Esophagus muscularis mucosa (tissue), 4 donors: ENCODE measurements at regions not wholly inside any gene's neighbourhood (a gene's known extent, or its start where the extent isn't known, plus 50 kb on each side); places are given as distances from the start of the nearest gene placed in this dataset.
A peak's percentile ranks its signal among the peaks of the same experiment; 100 is the strongest.

ENCODE experiments used
- DNase-seq: peaks from one replicate; pipeline ENCODE4 v3.0.0-alpha.2; 2017; ENCODE audit errors: extremely low spot score
- H3K27ac ChIP-seq, 4 donors: fragments of 200-600 bp; sonication (generic); replicated peaks in 1 of 4; 1 replicate in 3 of 4; 2 replicates in 1 of 4; pipeline ENCODE4 v1.5.1; 2016 to 2019; ENCODE audit warnings: mild to moderate bottlenecking in 1 of 4
- H3K27me3 ChIP-seq, 4 donors: fragments of 200-600 bp; sonication (generic); one replicate each; pipeline versions ENCODE4 v1.5.1 to v1.6.0; 2016 to 2019
- H3K36me3 ChIP-seq, 4 donors: fragments of 200-600 bp; sonication (generic); one replicate each; pipeline ENCODE4 v1.5.1; 2016 to 2019
- H3K4me1 ChIP-seq, 4 donors: fragments of 200-600 bp; sonication (generic); one replicate each; pipeline ENCODE4 v1.5.1; 2016 to 2019
- H3K4me3 ChIP-seq, 4 donors: fragments of 200-600 bp; sonication (generic); 1 replicate in 2 of 4; 2 replicates in 2 of 4; pipeline ENCODE4 v1.5.1; 2016 to 2019; ENCODE audit warnings: mild to moderate bottlenecking in 4 of 4, moderate library complexity in 1 of 4
- H3K9me3 ChIP-seq, 4 donors: fragments of 200-600 bp; sonication (generic); 1 replicate in 3 of 4; 2 replicates in 1 of 4; pipeline ENCODE4 v1.5.1; 2016 to 2019
- EP300 ChIP-seq: sonication (generic); formaldehyde crosslinking; IDR thresholded peaks from one replicate; pipeline ENCODE4 v1.6.1; 2017; ENCODE audit warnings: antibody characterized with exemption
- POLR2A ChIP-seq: fragments of 450-650 bp; IDR thresholded peaks from one replicate; pipeline ENCODE4 v1.6.1; 2017; ENCODE audit warnings: antibody characterized with exemption, moderate library complexity, mild to moderate bottlenecking, low read depth
- POLR2AphosphoS5 ChIP-seq, 2 donors: sonication (generic); formaldehyde crosslinking; IDR thresholded peaks; one replicate each; pipeline ENCODE4 v1.6.1; 2017; ENCODE audit warnings: antibody characterized with exemption in 2 of 2
- WGBS: methylation state at CpG from one replicate; pipeline ENCODE4 v1.1.5; 2018; 5-methylcytosine and 5-hydroxymethylcytosine counted together
- intact Hi-C: fragments of 100-400 bp; cut with DNase I; formaldehyde crosslinking; loops from one replicate; pipeline ENCODE4 v1.15.1; 2023
- TF ChIP-seq, protein P1 (sequence below), 3 experiments: fragments of 200-600 bp in 2 of 3; fragments of 450-650 bp in 1 of 3; sonication (generic) in 2 of 3; IDR thresholded peaks; one replicate each; pipeline ENCODE4 v1.5.1; 2017 to 2019; ENCODE audit warnings: antibody characterized with exemption in 3 of 3, mild to moderate bottlenecking in 2 of 3, moderate library complexity in 1 of 3

DNA sequence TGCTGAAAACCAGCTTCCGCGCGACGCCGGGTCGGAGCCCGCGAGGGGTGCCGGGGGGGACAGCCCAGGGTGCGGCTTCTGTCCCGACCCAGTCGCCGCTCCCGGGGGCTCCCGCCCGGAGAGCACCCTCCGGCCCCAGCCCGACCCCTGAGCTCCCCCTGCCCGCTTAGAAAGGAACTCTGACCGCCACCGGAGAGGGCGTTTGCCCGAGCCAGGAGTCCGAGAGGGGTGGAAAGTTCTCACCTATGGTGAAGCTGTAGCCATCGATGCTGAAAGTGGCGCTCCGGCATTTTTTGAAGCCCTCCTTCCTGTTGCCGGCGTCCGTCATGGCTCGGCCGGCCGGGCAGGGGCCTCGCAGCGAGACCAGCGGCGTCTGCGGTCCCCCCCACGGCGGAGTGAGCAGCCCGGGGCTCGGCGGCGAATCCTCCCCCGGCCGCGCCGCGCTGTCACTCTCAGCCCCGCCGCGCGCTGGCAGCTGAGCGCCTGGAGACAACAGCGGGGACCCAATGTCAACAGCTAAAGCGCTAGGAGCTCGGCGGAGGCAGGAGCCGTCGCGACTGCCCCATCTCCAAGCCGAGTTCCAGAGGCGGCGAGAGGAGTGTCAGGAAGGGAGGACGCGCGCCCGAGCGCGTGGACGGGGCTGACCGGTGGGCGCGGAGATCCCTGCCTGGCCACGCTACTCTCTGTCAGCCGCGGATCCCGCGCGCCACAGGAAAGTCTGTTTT is 191.6 kb downstream of the LSM5 start:
- Histone ChIP-seq H3K4me1 (peaks cover 0 to 16% (median 13%) of the 10 kb centered on the region in 4 donors), H3K9me3 (no peaks in the 10 kb centered on the region), H3K4me3 (peak overlapping the region; percentile 48 to 58 (median 50)), H3K27ac (peak overlapping the region; percentile 20 to 62 (median 49)), H3K27me3 (peaks cover 0 to 51% (median 11%) of the 10 kb centered on the region in 4 donors), H3K36me3 (no peaks in the 10 kb centered on the region)
- DNase-seq = no peak
- WGBS = 2% methylated on average over 20 of the region's 80 CpGs
- intact Hi-C loops = no loop called here
- TF ChIP-seq, protein P1, sequence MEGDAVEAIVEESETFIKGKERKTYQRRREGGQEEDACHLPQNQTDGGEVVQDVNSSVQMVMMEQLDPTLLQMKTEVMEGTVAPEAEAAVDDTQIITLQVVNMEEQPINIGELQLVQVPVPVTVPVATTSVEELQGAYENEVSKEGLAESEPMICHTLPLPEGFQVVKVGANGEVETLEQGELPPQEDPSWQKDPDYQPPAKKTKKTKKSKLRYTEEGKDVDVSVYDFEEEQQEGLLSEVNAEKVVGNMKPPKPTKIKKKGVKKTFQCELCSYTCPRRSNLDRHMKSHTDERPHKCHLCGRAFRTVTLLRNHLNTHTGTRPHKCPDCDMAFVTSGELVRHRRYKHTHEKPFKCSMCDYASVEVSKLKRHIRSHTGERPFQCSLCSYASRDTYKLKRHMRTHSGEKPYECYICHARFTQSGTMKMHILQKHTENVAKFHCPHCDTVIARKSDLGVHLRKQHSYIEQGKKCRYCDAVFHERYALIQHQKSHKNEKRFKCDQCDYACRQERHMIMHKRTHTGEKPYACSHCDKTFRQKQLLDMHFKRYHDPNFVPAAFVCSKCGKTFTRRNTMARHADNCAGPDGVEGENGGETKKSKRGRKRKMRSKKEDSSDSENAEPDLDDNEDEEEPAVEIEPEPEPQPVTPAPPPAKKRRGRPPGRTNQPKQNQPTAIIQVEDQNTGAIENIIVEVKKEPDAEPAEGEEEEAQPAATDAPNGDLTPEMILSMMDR (IDR thresholded peaks at IDR 0.05) = no peak
- no peak for TF ChIP-seq EP300

DNA sequence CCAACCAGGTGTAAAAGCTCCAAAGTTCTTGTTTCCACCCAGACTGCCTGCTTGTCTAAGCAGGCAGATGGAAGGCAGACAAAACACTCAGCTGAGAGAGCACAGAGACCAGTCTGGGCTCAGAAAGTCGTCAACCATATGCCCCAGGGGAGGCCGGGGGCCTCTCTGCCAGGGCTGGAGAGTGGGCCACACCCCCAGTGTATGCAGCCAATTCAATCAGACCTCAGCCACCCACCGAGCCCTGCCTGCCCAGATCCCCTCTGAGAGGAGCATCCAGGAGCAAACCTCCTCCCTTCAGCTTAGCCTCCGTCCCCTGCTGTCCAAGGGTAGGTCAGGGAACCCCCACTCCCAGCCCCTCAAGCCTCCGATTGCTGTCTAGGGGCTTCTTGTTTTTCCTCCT is 196.3 kb downstream of the LSM5 start:
- no peaks in the 10 kb centered on the region for H3K9me3 ChIP-seq
- peaks cover 0 to 36% (median 2%) of the 10 kb centered on the region in 4 donors for H3K27me3 ChIP-seq
- 43% methylated on average over 5 of the region's 5 CpGs for WGBS
- H3K4me3 ChIP-seq = no peak overlapping the region
- no peak overlapping the region for H3K27ac ChIP-seq
- TF ChIP-seq POLR2AphosphoS5 (IDR thresholded peaks at IDR 0.05) (no peak), POLR2A (no peak), EP300 (no peak)
- TF ChIP-seq, protein P1 (IDR thresholded peaks at IDR 0.05) = no peak
- no peaks in the 10 kb centered on the region for H3K36me3 ChIP-seq
- peaks cover 0 to 8% (median 7%) of the 10 kb centered on the region in 4 donors for H3K4me1 ChIP-seq
- no peak for DNase-seq
- intact Hi-C loops = no loop called here

DNA sequence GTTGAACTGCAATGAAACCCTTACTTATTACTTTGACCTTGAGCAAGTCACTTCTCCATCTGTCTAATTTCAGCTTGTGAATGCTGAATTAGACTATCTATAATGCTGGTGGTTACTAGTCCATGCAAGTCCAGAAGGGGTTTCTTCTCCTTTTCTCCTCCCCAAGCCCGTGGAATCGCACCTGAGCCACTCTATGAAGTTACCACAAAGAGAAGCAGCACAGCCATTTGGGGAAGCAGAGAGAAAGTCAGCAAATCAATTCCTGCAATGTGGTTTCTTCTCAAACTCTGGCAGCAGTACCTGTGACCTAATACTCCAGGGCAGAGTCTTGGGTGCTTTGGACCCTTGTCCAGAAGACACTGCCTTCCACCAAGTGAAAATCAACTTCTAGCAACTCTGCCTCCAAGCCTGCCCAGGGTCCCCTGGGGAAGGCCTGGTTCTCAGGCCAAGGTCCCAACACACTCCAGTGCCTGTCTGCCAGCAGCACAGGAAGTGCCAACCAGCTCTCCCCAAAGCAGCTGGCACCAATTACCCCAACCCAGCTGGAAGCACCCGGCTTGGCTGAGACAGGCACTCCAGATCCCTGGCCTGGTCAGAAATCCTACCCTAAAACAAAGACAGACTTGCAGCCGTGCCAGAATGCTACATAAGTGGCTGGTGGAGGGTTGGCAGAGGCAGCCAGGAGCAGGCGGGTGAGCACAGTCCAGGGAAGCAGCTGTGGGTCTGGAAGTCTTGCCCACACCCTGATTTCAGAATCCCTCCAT is 200.3 kb downstream of the LSM5 start:
- peaks cover 0 to 9% (median 0%) of the 10 kb centered on the region in 4 donors for H3K27me3 ChIP-seq
- no peaks in the 10 kb centered on the region for H3K4me1 ChIP-seq
- WGBS = 70% methylated on average over 5 of the region's 5 CpGs
- no peak overlapping the region for H3K4me3 ChIP-seq
- no peaks in the 10 kb centered on the region for H3K36me3 ChIP-seq
- DNase-seq = no peak
- H3K27ac ChIP-seq = no peak overlapping the region
- no peak for TF ChIP-seq EP300
- TF ChIP-seq POLR2A = no peak
- TF ChIP-seq, protein P1 (IDR thresholded peaks at IDR 0.05) = no peak
- TF ChIP-seq POLR2AphosphoS5 (IDR thresholded peaks at IDR 0.05) = no peak
- H3K9me3 ChIP-seq = no peaks in the 10 kb centered on the region
- intact Hi-C loops = no loop called here

DNA sequence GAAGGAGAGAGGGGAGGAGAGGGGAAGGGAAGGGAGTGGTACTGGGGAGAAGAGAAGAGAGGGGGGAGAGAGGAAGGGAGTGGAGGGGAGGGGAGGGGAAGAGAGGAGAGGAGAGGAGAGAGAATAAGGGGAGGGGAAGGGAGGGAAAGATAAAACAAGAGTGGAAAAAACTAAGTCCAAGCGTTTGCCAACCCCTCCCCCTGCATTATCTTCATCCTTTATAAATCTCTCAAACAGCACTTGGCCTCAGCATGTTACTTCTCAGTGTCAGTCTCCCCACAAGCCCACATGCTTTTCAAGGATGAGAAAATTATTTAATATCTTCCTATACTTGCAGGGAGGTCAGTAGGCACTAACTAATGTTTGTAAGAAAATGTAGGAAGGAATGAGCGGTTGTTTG is 204.5 kb downstream of the LSM5 start:
- intact Hi-C loops = no loop called here
- Histone ChIP-seq H3K4me1 (no peaks in the 10 kb centered on the region), H3K36me3 (no peaks in the 10 kb centered on the region), H3K27ac (no peak overlapping the region), H3K4me3 (no peak overlapping the region), H3K9me3 (no peaks in the 10 kb centered on the region), H3K27me3 (no peaks in the 10 kb centered on the region)
- TF ChIP-seq POLR2A = no peak
- TF ChIP-seq EP300 = no peak
- no peak for TF ChIP-seq POLR2AphosphoS5 (IDR thresholded peaks at IDR 0.05)
- TF ChIP-seq, protein P1 (IDR thresholded peaks at IDR 0.05) = no peak
- no peak for DNase-seq
- WGBS = 52% methylated on average over 2 of the region's 2 CpGs
